ENCODE measurements at regions not wholly inside any gene's neighbourhood (a gene's known extent, or its start where the extent isn't known, plus 50 kb on each side); places are given as distances from the start of the nearest gene placed in this dataset.

GRCh38 chr7:52705768-52706167 lies 329.7 kb upstream of the POM121L12 start:
- no peak for DNase-seq (ENCODE audit: low read depth in 2 of 2)

- DNase-seq (ENCODE audit: low read depth in 2 of 2), result no peak
These were observed 335.1 kb upstream of the POM121L12 start for GRCh38 chr7:52700349-52700748.

GRCh38 chr7:52695973-52696595 lies 339.3 kb upstream of the POM121L12 start:
- no peak for DNase-seq (ENCODE audit: low read depth in 2 of 2)

GRCh38 chr7:52691257-52691656 lies 344.2 kb upstream of the POM121L12 start:
- no peak for DNase-seq (ENCODE audit: low read depth in 2 of 2)

- no peak for DNase-seq (ENCODE audit: low read depth in 2 of 2)
These were observed 345.5 kb upstream of the POM121L12 start for GRCh38 chr7:52689912-52690311.

GRCh38 chr7:52685333-52685732 lies 350.1 kb upstream of the POM121L12 start:
- no peak for DNase-seq (ENCODE audit: low read depth in 2 of 2)

GRCh38 chr7:52684388-52684787 lies 351.0 kb upstream of the POM121L12 start:
- DNase-seq (ENCODE audit: low read depth in 2 of 2), result no peak

- DNase-seq (ENCODE audit: low read depth in 2 of 2), result no peak
These were observed 352.4 kb upstream of the POM121L12 start for GRCh38 chr7:52682993-52683392.

GRCh38 chr7:52670608-52671225 lies 364.7 kb upstream of the POM121L12 start:
- DNase-seq (ENCODE audit: low read depth in 2 of 2), result no peak

- no peak for DNase-seq (ENCODE audit: low read depth in 2 of 2)
These were observed 366.4 kb upstream of the POM121L12 start for GRCh38 chr7:52669031-52669430.

- DNase-seq (ENCODE audit: low read depth in 2 of 2), result no peak
These were observed 367.0 kb upstream of the POM121L12 start for GRCh38 chr7:52668435-52668834.

GRCh38 chr7:52659178-52659577 lies 376.3 kb upstream of the POM121L12 start:
- DNase-seq (ENCODE audit: low read depth in 2 of 2), result no peak

GRCh38 chr7:52656098-52656497 lies 379.3 kb upstream of the POM121L12 start:
- no peak for DNase-seq (ENCODE audit: low read depth in 2 of 2)

- no peak for DNase-seq (ENCODE audit: low read depth in 2 of 2)
These were observed 382.8 kb upstream of the POM121L12 start for GRCh38 chr7:52652621-52653020.

- no peak for DNase-seq (ENCODE audit: low read depth in 2 of 2)
These were observed 386.6 kb upstream of the POM121L12 start for GRCh38 chr7:52648872-52649271.

- DNase-seq (ENCODE audit: low read depth in 2 of 2), result no peak
These were observed 388.4 kb upstream of the POM121L12 start for GRCh38 chr7:52647046-52647445.

- DNase-seq (ENCODE audit: low read depth in 2 of 2), result no peak
These were observed 395.5 kb upstream of the POM121L12 start for GRCh38 chr7:52639981-52640380.

- no peak for DNase-seq (ENCODE audit: low read depth in 2 of 2)
These were observed 396.3 kb upstream of the POM121L12 start for GRCh38 chr7:52639126-52639525.

GRCh38 chr7:52635021-52635420 lies 400.4 kb upstream of the POM121L12 start:
- no peak for DNase-seq (ENCODE audit: low read depth in 2 of 2)

- no peak for DNase-seq (ENCODE audit: low read depth in 2 of 2)
These were observed 414.6 kb upstream of the POM121L12 start for GRCh38 chr7:52620849-52621248.

- DNase-seq (ENCODE audit: low read depth in 2 of 2), result no peak
These were observed 418.9 kb upstream of the POM121L12 start for GRCh38 chr7:52616552-52616951.

- DNase-seq (ENCODE audit: low read depth in 2 of 2), result no peak
These were observed 420.3 kb upstream of the POM121L12 start for GRCh38 chr7:52615021-52615695.

- DNase-seq (ENCODE audit: low read depth in 2 of 2), result no peak
These were observed 425.9 kb upstream of the POM121L12 start for GRCh38 chr7:52609511-52609910.

Data from stimulated activated CD4-positive, alpha-beta T cell treated with anti-CD3 and anti-CD28 coated beads, Interleukin-4, amount 100 ng/mL, for 48 hours (primary cell).